ENCODE measurements at regions not wholly inside any gene's neighbourhood (a gene's known extent, or its start where the extent isn't known, plus 50 kb on each side); places are given as distances from the start of the nearest gene placed in this dataset.
"Not testable (repeated sequence)": the region's sequence is repeated elsewhere in the genome, so short reads cannot be mapped to it uniquely, and the experiment has no call there.

GRCh38 chr10:130689743-130690626 is 553.8 kb downstream of the GLRX3 start:
- no peak for DNase-seq

GRCh38 chr10:130691776-130692175 is 555.6 kb downstream of the GLRX3 start:
- DNase-seq, result no peak

GRCh38 chr10:130696870-130697269 is 560.7 kb downstream of the GLRX3 start:
- no peak for DNase-seq

- no peak for DNase-seq
These were observed 571.3 kb downstream of the GLRX3 start for GRCh38 chr10:130707389-130707979.

- DNase-seq, result no peak
These were observed 572.4 kb downstream of the GLRX3 start for GRCh38 chr10:130708465-130709070.

GRCh38 chr10:130709415-130709814 is 573.2 kb downstream of the GLRX3 start:
- no peak for DNase-seq

GRCh38 chr10:130711072-130711471 is 574.9 kb downstream of the GLRX3 start:
- no peak for DNase-seq

GRCh38 chr10:130713135-130713534 is 576.9 kb downstream of the GLRX3 start:
- no peak for DNase-seq

GRCh38 chr10:130713731-130714130 is 577.5 kb downstream of the GLRX3 start:
- DNase-seq, result no peak

GRCh38 chr10:130714742-130715467 is 578.7 kb downstream of the GLRX3 start:
- no peak for DNase-seq

GRCh38 chr10:130715686-130716670 is 579.8 kb downstream of the GLRX3 start:
- DNase-seq, result no peak

GRCh38 chr10:130717083-130717482 is 580.9 kb downstream of the GLRX3 start:
- no peak for DNase-seq

GRCh38 chr10:130718744-130719447 is 582.7 kb downstream of the GLRX3 start:
- not testable (repeated sequence) for DNase-seq

GRCh38 chr10:130719448-130719752 is 583.2 kb downstream of the GLRX3 start:
- DNase-seq, result no peak

GRCh38 chr10:130720235-130720634 is 584.0 kb downstream of the GLRX3 start:
- DNase-seq, result no peak

- no peak for DNase-seq
These were observed 585.8 kb downstream of the GLRX3 start for GRCh38 chr10:130721971-130722370.

- no peak for DNase-seq
These were observed 587.5 kb downstream of the GLRX3 start for GRCh38 chr10:130723704-130724103.

GRCh38 chr10:130725474-130725970 is 586.0 kb downstream of the TCERG1L start:
- DNase-seq, result no peak

- DNase-seq, result no peak
These were observed 584.4 kb downstream of the TCERG1L start for GRCh38 chr10:130726996-130727725.

- DNase-seq, result no peak
These were observed 583.6 kb downstream of the TCERG1L start for GRCh38 chr10:130727766-130728490.

All from stimulated activated CD4-positive, alpha-beta T cell treated with anti-CD3 and anti-CD28 coated beads, Interleukin-2, amount 100 ng/mL, for 24 hours (primary cell).